ENCODE measurements at regions not wholly inside any gene's neighbourhood (a gene's known extent, or its start where the extent isn't known, plus 50 kb on each side); places are given as distances from the start of the nearest gene placed in this dataset.

- peak; percentile 88 for TF ChIP-seq TCF4 (CRISPR knock-in tag; IDR thresholded peaks at IDR 0.05; ENCODE audit: borderline replicate concordance)
- TF ChIP-seq CREB5 (CRISPR knock-in tag; IDR thresholded peaks at IDR 0.05; ENCODE audit: low read depth) = peak; percentile 27; the same call in 1 of the 2 replicates
- peak; percentile 87 for TF ChIP-seq GLIS3 (CRISPR knock-in tag; IDR thresholded peaks at IDR 0.05)
- no peak for TF ChIP-seq RARB (CRISPR knock-in tag; IDR thresholded peaks at IDR 0.05)
- 0 out of 2 replicates have a peak, but pooled peaks have one; percentile 30 for TF ChIP-seq ZNF8 (CRISPR knock-in tag; IDR thresholded peaks at IDR 0.05)
- TF ChIP-seq CSRNP3 (CRISPR knock-in tag; IDR thresholded peaks at IDR 0.05) = 0 out of 2 replicates have a peak, but pooled peaks have one; percentile 74
Observed at GRCh38 chr5:167918813-167919483, 372.5 kb upstream of the WWC1 start (continued).

- no peak for ATAC-seq
- TF ChIP-seq ESRRG (CRISPR knock-in tag; IDR thresholded peaks at IDR 0.05) (no peak), TCF4 (CRISPR knock-in tag; IDR thresholded peaks at IDR 0.05; ENCODE audit: borderline replicate concordance) (no peak), GLIS3 (CRISPR knock-in tag; IDR thresholded peaks at IDR 0.05) (no peak), CSDC2 (CRISPR knock-in tag; IDR thresholded peaks at IDR 0.05) (no peak), SNAI2 (CRISPR knock-in tag; IDR thresholded peaks at IDR 0.05) (no peak), ZNF70 (CRISPR knock-in tag; IDR thresholded peaks at IDR 0.05) (no peak), PPARA (CRISPR knock-in tag; IDR thresholded peaks at IDR 0.05; ENCODE audit: borderline replicate concordance) (no peak), ZNF8 (CRISPR knock-in tag; IDR thresholded peaks at IDR 0.05) (no peak), ZFP30 (CRISPR knock-in tag; IDR thresholded peaks at IDR 0.05) (no peak), ZC3H10 (CRISPR knock-in tag; IDR thresholded peaks at IDR 0.05) (no peak), TSHZ2 (CRISPR knock-in tag; IDR thresholded peaks at IDR 0.05) (no peak), ARNTL (CRISPR knock-in tag; IDR thresholded peaks at IDR 0.05; ENCODE audit: borderline replicate concordance, low read depth) (no peak), ISL1 (CRISPR knock-in tag; IDR thresholded peaks at IDR 0.05) (no peak), CSRNP3 (CRISPR knock-in tag; IDR thresholded peaks at IDR 0.05) (no peak), PATZ1 (CRISPR knock-in tag; IDR thresholded peaks at IDR 0.05; ENCODE audit: borderline replicate concordance) (no peak), ZFP3 (CRISPR knock-in tag; IDR thresholded peaks at IDR 0.05) (no peak), ZNF565 (CRISPR knock-in tag; conservative IDR thresholded peaks at IDR 0.05; ENCODE audit: low read depth) (no peak)
Observed at GRCh38 chr5:167920589-167920988, 370.9 kb upstream of the WWC1 start.

GRCh38 chr5:167921796-167922195, 369.6 kb upstream of the WWC1 start:
- no peak for ATAC-seq
- TF ChIP-seq OSR1 (CRISPR knock-in tag; IDR thresholded peaks at IDR 0.05) (no peak), SNAI2 (CRISPR knock-in tag; IDR thresholded peaks at IDR 0.05) (no peak), CSRNP3 (CRISPR knock-in tag; IDR thresholded peaks at IDR 0.05) (no peak), GLIS3 (CRISPR knock-in tag; IDR thresholded peaks at IDR 0.05) (no peak), ESRRG (CRISPR knock-in tag; IDR thresholded peaks at IDR 0.05) (no peak), PPARA (CRISPR knock-in tag; IDR thresholded peaks at IDR 0.05; ENCODE audit: borderline replicate concordance) (no peak), ZNF70 (CRISPR knock-in tag; IDR thresholded peaks at IDR 0.05) (no peak), ZFP3 (CRISPR knock-in tag; IDR thresholded peaks at IDR 0.05) (no peak), ZNF8 (CRISPR knock-in tag; IDR thresholded peaks at IDR 0.05) (no peak), CREB5 (CRISPR knock-in tag; IDR thresholded peaks at IDR 0.05; ENCODE audit: low read depth) (no peak), ZFP30 (CRISPR knock-in tag; IDR thresholded peaks at IDR 0.05) (no peak), TCF4 (CRISPR knock-in tag; IDR thresholded peaks at IDR 0.05; ENCODE audit: borderline replicate concordance) (no peak), TSHZ2 (CRISPR knock-in tag; IDR thresholded peaks at IDR 0.05) (no peak), ZNF565 (CRISPR knock-in tag; conservative IDR thresholded peaks at IDR 0.05; ENCODE audit: low read depth) (no peak), RARB (CRISPR knock-in tag; IDR thresholded peaks at IDR 0.05) (no peak)

Data from SK-N-SH treated with all-trans-retinoic acid at 6 μM for 48 hours (cell line).